ENCODE measurements at regions not wholly inside any gene's neighbourhood (a gene's known extent, or its start where the extent isn't known, plus 50 kb on each side); places are given as distances from the start of the nearest gene placed in this dataset.

DNA sequence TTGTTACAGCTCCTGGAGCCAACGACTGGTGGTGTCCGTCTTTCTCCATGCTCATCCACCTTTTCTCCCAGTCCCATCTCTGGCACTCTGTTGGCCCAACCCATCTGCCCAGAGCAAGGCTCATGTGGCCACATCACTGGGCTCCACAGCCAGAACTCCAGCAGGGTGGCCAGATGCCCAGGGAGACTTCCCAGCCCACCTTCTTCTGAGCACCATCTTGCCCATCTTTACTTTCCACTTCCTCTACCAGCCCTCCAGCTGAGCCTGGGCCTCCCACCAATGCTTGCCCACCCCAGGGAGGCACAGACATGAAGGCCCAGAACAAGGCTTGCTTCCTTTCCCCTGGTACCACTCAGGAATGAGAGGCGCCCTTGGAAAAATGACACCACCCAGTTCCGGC, 116.8 kb downstream of the BUD13 start:
- H3K9me2 ChIP-seq (ENCODE audit: insufficient read depth), result 0 out of 2 replicates have a peak, but pooled peaks cover 3% of the 10 kb centered on the region
- Mint-ChIP-seq H3K36me3 (ENCODE audit: low read depth) (peaks cover 16% of the 10 kb centered on the region), H3K9me3 (peaks cover 11% of the 10 kb centered on the region; the same call in 2 of the 3 replicates), H3K27me3 (ENCODE audit: insufficient read depth, low read depth, poor library complexity) (peaks cover 1% of the 10 kb centered on the region), H3K4me1 (peaks cover 22% of the 10 kb centered on the region), H3K27ac (no peak overlapping the region), H3K4me3 (no peak overlapping the region)
- no peak overlapping the region for H2AFZ ChIP-seq
- H3K36me3 ChIP-seq (ENCODE audit: insufficient read depth), result no peaks in the 10 kb centered on the region
- no peak for ATAC-seq
- H3K4me2 ChIP-seq, result no peak overlapping the region
- no peak overlapping the region for H3K27ac ChIP-seq (ENCODE audit: low read depth)
- no peaks in the 10 kb centered on the region for H3K79me2 ChIP-seq (replicated peaks; ENCODE audit: insufficient read depth)
- H4K20me1 ChIP-seq (replicated peaks; ENCODE audit: insufficient read depth), result no peaks in the 10 kb centered on the region
- no peaks in the 10 kb centered on the region for H3F3A ChIP-seq (replicated peaks; ENCODE audit: low read depth)
- no peak overlapping the region for H3K4me3 ChIP-seq
- peaks cover 13% of the 10 kb centered on the region for H3K4me1 ChIP-seq (ENCODE audit: insufficient read depth)
- no peak for DNase-seq (ENCODE audit: low spot score)
- no peak for TF ChIP-seq CTCF (conservative IDR thresholded peaks at IDR 0.05; ENCODE audit: low read depth in 2 of 2)
- TF ChIP-seq, protein P1, sequence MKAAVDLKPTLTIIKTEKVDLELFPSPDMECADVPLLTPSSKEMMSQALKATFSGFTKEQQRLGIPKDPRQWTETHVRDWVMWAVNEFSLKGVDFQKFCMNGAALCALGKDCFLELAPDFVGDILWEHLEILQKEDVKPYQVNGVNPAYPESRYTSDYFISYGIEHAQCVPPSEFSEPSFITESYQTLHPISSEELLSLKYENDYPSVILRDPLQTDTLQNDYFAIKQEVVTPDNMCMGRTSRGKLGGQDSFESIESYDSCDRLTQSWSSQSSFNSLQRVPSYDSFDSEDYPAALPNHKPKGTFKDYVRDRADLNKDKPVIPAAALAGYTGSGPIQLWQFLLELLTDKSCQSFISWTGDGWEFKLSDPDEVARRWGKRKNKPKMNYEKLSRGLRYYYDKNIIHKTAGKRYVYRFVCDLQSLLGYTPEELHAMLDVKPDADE (IDR thresholded peaks at IDR 0.05), result no peak
- TF ChIP-seq STAT1 (IDR thresholded peaks at IDR 0.05; ENCODE audit: unreplicated experiment), result no peak
- TF ChIP-seq EZH2phosphoT487 (IDR thresholded peaks at IDR 0.05; ENCODE audit: unreplicated experiment), result no peak
- TF ChIP-seq ZNF462 (CRISPR knock-in tag; IDR thresholded peaks at IDR 0.05), result no peak
- no peak for TF ChIP-seq NANOG (IDR thresholded peaks at IDR 0.05; ENCODE audit: borderline replicate concordance)
- TF ChIP-seq ZNF114 (CRISPR knock-in tag; IDR thresholded peaks at IDR 0.05), result no peak
- TF ChIP-seq POLR2AphosphoS5 (IDR thresholded peaks at IDR 0.05; ENCODE audit: low read depth), result no peak
- H3K27me3 ChIP-seq (ENCODE audit: insufficient read depth), result no peaks in the 10 kb centered on the region
